ENCODE measurements at regions not wholly inside any gene's neighbourhood (a gene's known extent, or its start where the extent isn't known, plus 50 kb on each side); places are given as distances from the start of the nearest gene placed in this dataset.

GRCh38 chr1:38330799-38331198, 284.2 kb upstream of the POU3F1 start:
- ChIA-PET CTCF (no interaction called here), POLR2A (no interaction called here)

GRCh38 chr1:38329644-38330043, 283.1 kb upstream of the POU3F1 start:
- ChIA-PET CTCF (no interaction called here), POLR2A (no interaction called here)

GRCh38 chr1:38328278-38329035, 281.9 kb upstream of the POU3F1 start:
- ChIA-PET POLR2A (no interaction called here), CTCF (no interaction called here)

GRCh38 chr1:38327559-38327973, 281.0 kb upstream of the POU3F1 start:
- ChIA-PET POLR2A (no interaction called here), CTCF (no interaction called here)

- CTCF ChIA-PET, result no interaction called here
- POLR2A ChIA-PET, result no interaction called here
These were observed 280.3 kb upstream of the POU3F1 start for GRCh38 chr1:38326856-38327255.

GRCh38 chr1:38326135-38326534, 279.5 kb upstream of the POU3F1 start:
- POLR2A ChIA-PET, result no interaction called here
- CTCF ChIA-PET, result no interaction called here

- POLR2A ChIA-PET, result no interaction called here
- CTCF ChIA-PET, result no interaction called here
These were observed 266.2 kb upstream of the POU3F1 start for GRCh38 chr1:38312753-38313152.

GRCh38 chr1:38310079-38310478, 263.5 kb upstream of the POU3F1 start:
- CTCF ChIA-PET, result no interaction called here
- POLR2A ChIA-PET, result no interaction called here

GRCh38 chr1:38308780-38309179, 262.2 kb upstream of the POU3F1 start:
- ChIA-PET POLR2A (no interaction called here), CTCF (no interaction called here)

GRCh38 chr1:38305666-38306065, 259.1 kb upstream of the POU3F1 start:
- ChIA-PET CTCF (no interaction called here), POLR2A (no interaction called here)

GRCh38 chr1:38303843-38304242, 257.2 kb upstream of the POU3F1 start:
- ChIA-PET CTCF (no interaction called here), POLR2A (no interaction called here)

GRCh38 chr1:38301040-38301439, 254.4 kb upstream of the POU3F1 start:
- ChIA-PET POLR2A (no interaction called here), CTCF (no interaction called here)

GRCh38 chr1:38300616-38301015, 254.0 kb upstream of the POU3F1 start:
- POLR2A ChIA-PET, result no interaction called here
- CTCF ChIA-PET, result no interaction called here

GRCh38 chr1:38297842-38298241, 251.2 kb upstream of the POU3F1 start:
- CTCF ChIA-PET, result no interaction called here
- POLR2A ChIA-PET, result no interaction called here

- ChIA-PET CTCF (no interaction called here), POLR2A (no interaction called here)
These were observed 250.7 kb upstream of the POU3F1 start for GRCh38 chr1:38297246-38297645.

GRCh38 chr1:38296047-38296446, 249.5 kb upstream of the POU3F1 start:
- CTCF ChIA-PET, result no interaction called here
- POLR2A ChIA-PET, result no interaction called here

GRCh38 chr1:38293567-38293966, 247.0 kb upstream of the POU3F1 start:
- ChIA-PET CTCF (no interaction called here), POLR2A (no interaction called here)

- ChIA-PET POLR2A (no interaction called here), CTCF (no interaction called here)
These were observed 246.4 kb upstream of the POU3F1 start for GRCh38 chr1:38292969-38293368.

- POLR2A ChIA-PET, result no interaction called here
- CTCF ChIA-PET, result no interaction called here
These were observed 245.4 kb upstream of the POU3F1 start for GRCh38 chr1:38291906-38292521.

- ChIA-PET CTCF (no interaction called here), POLR2A (no interaction called here)
These were observed 244.7 kb upstream of the POU3F1 start for GRCh38 chr1:38291336-38291735.

- CTCF ChIA-PET, result no interaction called here
- POLR2A ChIA-PET, result no interaction called here
These were observed 242.4 kb upstream of the POU3F1 start for GRCh38 chr1:38289034-38289433.

GRCh38 chr1:38287547-38287946, 241.0 kb upstream of the POU3F1 start:
- ChIA-PET POLR2A (no interaction called here), CTCF (no interaction called here)
